Stomach smooth muscle (tissue), 2 donors: ENCODE measurements at regions not wholly inside any gene's neighbourhood (a gene's known extent, or its start where the extent isn't known, plus 50 kb on each side); places are given as distances from the start of the nearest gene placed in this dataset.

Experiments used
- H3K27ac ChIP-seq: one replicate; pipeline ENCODE4 v1.7.0; 2013; ENCODE audit warnings: mild to moderate bottlenecking, low read length, inconsistent platforms
- H3K27me3 ChIP-seq, 2 donors: one replicate each; pipeline ENCODE4 v1.7.0; 2013; ENCODE audit warnings: low read length in 2 of 2; ENCODE audit not compliant: insufficient read depth in 2 of 2, control insufficient read depth in 1 of 2
- H3K36me3 ChIP-seq, 2 donors: one replicate each; pipeline ENCODE4 v1.7.0; 2013; ENCODE audit warnings: low read length in 2 of 2; ENCODE audit not compliant: control insufficient read depth in 2 of 2, insufficient read depth in 2 of 2
- H3K4me1 ChIP-seq: one replicate; pipeline ENCODE4 v1.7.0; 2013; ENCODE audit warnings: low read length; ENCODE audit not compliant: control insufficient read depth, insufficient read depth
- H3K4me3 ChIP-seq, 2 donors: one replicate each; pipeline ENCODE4 v1.7.0; 2013; ENCODE audit warnings: low read length in 2 of 2
- H3K9ac ChIP-seq, 2 donors: one replicate each; pipeline ENCODE4 v1.7.0; 2013; ENCODE audit warnings: low read length in 2 of 2, mild to moderate bottlenecking in 1 of 2
- H3K9me3 ChIP-seq, 2 donors: one replicate each; pipeline ENCODE4 v1.7.0; 2013; ENCODE audit warnings: low read length in 2 of 2; ENCODE audit not compliant: control insufficient read depth in 2 of 2
- donor health status: healthy.
- donor health status: Pancreatic carcinoma.

DNA sequence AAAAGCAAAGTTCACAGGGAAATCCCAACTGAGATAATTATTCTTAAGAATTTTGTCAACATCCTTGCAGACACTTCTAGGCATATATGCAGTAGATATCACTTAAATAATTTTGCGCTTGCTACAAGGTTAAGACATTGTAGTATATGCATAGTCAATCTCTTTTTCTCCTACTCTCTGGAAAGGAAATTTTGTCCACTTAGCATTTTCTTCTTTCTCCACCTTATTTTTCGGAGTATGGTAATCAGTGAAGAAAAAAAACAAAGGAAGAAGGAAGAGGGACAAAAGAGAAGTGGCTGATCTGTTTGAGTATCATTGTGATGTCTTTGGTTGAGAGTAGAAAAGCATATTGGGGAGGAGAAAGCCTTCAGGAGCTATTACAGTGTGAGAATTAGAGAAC lies 104.6 kb downstream of the LACC1 start:
- Histone ChIP-seq H3K9ac (no peak overlapping the region), H3K4me3 (no peak overlapping the region), H3K27ac (no peak overlapping the region), H3K4me1 (peaks cover 3% of the 10 kb centered on the region), H3K36me3 (no peaks in the 10 kb centered on the region), H3K27me3 (no peaks in the 10 kb centered on the region), H3K9me3 (no peaks in the 10 kb centered on the region)

DNA sequence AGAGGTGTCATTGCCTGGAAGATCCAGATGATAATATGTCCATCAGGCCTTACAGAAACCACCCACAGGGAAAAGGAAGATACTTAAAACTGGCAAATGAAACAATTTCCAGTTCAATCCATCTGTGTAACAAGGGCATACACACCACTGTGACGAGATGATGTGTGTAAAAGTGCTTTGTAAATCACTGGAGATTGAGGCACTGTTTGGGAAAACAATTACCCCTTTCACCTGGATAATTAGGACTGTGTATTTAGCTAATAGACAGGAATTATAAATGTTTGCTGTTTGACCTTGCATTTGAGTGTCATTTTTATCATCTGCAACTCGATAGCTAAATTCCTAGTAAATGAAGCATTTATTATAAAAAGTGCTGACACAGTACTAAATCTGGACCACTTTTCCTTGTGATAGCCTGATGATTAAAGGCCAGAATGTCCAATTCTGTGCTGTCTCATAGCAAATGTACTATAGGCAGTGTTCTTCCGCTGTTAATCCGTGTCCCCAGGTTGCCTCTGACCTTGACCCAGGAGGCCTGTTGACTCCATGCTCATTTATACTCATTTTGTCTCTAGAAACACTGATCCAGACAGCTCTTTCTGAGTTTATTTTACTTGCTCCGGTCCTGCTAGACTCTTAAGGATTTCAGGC lies 105.8 kb downstream of the LACC1 start:
- H3K9ac ChIP-seq: no peak overlapping the region
- no peak overlapping the region for H3K4me3 ChIP-seq
- H3K27ac ChIP-seq: no peak overlapping the region
- no peaks in the 10 kb centered on the region for H3K36me3 ChIP-seq
- H3K4me1 ChIP-seq: peaks cover 3% of the 10 kb centered on the region
- H3K9me3 ChIP-seq: no peaks in the 10 kb centered on the region
- H3K27me3 ChIP-seq: no peaks in the 10 kb centered on the region

- H3K9ac ChIP-seq: no peak overlapping the region
- no peaks in the 10 kb centered on the region for H3K27me3 ChIP-seq
- no peak overlapping the region for H3K4me3 ChIP-seq
- H3K27ac ChIP-seq: no peak overlapping the region
- H3K4me1 ChIP-seq: peaks cover 3% of the 10 kb centered on the region
- H3K9me3 ChIP-seq: no peaks in the 10 kb centered on the region
- no peaks in the 10 kb centered on the region for H3K36me3 ChIP-seq
Observed at GRCh38 chr13:43986421-43986981, 106.8 kb downstream of the LACC1 start.

DNA sequence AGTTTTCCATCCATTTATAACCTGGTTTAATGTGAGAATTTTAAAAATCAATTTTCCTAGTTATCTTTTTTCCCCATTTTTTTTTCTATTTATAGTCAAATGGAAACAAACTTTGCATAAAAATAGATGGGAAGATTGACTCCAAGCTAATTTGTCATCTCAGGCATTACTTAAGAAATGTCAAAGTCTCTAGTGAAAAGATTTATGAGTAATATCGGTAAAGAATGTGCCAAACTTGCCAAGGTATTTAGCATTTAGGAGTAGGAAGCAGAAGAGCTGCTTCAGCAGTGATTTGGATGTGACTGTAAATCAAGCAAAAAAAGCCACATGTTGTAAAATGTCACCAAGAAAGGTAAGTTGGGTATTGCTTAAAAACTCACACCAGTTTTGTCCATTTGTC lies 108.6 kb downstream of the LACC1 start:
- no peak overlapping the region for H3K4me3 ChIP-seq
- no peak overlapping the region for H3K27ac ChIP-seq
- H3K4me1 ChIP-seq: peaks cover 3% of the 10 kb centered on the region
- no peaks in the 10 kb centered on the region for H3K36me3 ChIP-seq
- no peaks in the 10 kb centered on the region for H3K27me3 ChIP-seq
- no peaks in the 10 kb centered on the region for H3K9me3 ChIP-seq
- H3K9ac ChIP-seq: no peak overlapping the region

- H3K27ac ChIP-seq: no peak overlapping the region
- no peak overlapping the region for H3K4me3 ChIP-seq
- H3K36me3 ChIP-seq: no peaks in the 10 kb centered on the region
- no peaks in the 10 kb centered on the region for H3K27me3 ChIP-seq
- H3K9ac ChIP-seq: no peak overlapping the region
- peaks cover 2 to 3% of the 10 kb centered on the region in 2 donors for H3K9me3 ChIP-seq
- H3K4me1 ChIP-seq: peaks cover 3% of the 10 kb centered on the region
Observed at GRCh38 chr13:43990021-43990420, 110.3 kb downstream of the LACC1 start.

DNA sequence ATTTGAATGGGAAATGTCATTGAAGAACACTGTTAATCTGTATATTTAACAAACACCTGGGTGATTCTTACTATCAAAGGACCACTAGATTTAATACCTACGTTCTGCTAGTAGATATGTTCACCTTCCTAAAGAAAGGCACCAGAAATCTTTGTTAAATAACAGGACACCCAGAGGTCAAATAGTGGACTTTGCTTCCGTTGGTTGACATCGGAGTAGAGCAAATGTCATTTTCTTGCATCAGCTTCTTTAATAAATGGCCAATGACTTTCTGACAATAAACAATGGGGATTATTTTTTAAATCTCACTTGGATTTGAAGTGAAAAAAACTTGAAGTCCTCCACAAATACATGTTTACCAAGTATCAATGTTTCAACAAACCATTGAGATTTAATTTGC lies 111.1 kb downstream of the LACC1 start:
- H3K36me3 ChIP-seq: no peaks in the 10 kb centered on the region
- no peaks in the 10 kb centered on the region for H3K27me3 ChIP-seq
- no peak overlapping the region for H3K9ac ChIP-seq
- peaks cover 3% of the 10 kb centered on the region for H3K4me1 ChIP-seq
- H3K9me3 ChIP-seq: peaks cover 4 to 8% of the 10 kb centered on the region in 2 donors
- H3K27ac ChIP-seq: no peak overlapping the region
- H3K4me3 ChIP-seq: no peak overlapping the region

DNA sequence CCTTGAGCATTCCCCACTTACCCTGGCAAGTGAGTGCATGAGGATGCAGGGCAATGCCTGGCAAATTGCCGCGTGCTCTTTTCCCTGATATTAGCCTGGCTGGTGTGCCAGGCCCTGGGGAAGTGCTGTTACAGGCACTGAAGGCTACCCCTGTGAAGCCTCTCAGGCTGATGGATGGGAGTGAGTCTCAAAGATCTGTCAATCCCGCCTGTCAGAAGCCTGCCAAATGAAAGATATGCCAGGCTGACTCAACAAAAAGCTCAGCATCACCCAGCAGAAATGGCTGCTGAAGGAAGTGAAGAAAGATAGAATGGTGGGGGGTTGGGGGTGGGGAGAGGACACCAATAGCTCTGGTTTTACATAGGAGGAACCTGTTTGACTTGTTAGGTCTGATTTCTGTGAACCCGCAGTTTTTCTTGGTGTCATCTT lies 112.1 kb downstream of the LACC1 start:
- peaks cover 4 to 8% of the 10 kb centered on the region in 2 donors for H3K9me3 ChIP-seq
- no peaks in the 10 kb centered on the region for H3K27me3 ChIP-seq
- no peak overlapping the region for H3K27ac ChIP-seq
- no peaks in the 10 kb centered on the region for H3K36me3 ChIP-seq
- no peak overlapping the region for H3K9ac ChIP-seq
- H3K4me3 ChIP-seq: no peak overlapping the region
- H3K4me1 ChIP-seq: no peaks in the 10 kb centered on the region

DNA sequence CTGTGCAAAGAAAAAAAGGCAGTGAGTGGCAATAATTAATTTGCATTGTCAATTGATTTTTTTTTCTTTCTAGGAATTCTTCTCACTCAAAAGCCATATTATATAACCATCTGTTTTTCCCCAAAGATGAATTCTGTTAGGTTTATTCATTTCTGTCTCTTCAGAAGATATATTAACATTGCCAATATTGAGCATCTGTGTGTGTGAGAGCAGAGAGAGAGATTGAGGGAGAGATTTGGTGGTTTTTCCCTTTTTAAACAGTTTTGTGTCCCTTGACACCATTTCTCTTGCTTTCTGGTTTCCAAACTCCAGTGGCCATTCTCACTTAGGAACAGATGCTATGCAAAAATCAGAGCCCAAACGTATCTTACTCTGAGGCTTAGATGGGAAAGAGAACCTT lies 112.5 kb downstream of the LACC1 start:
- Histone ChIP-seq H3K4me3 (no peak overlapping the region), H3K9ac (no peak overlapping the region), H3K27ac (no peak overlapping the region), H3K9me3 (peaks cover 4 to 8% of the 10 kb centered on the region in 2 donors), H3K27me3 (no peaks in the 10 kb centered on the region), H3K36me3 (no peaks in the 10 kb centered on the region), H3K4me1 (no peaks in the 10 kb centered on the region)

DNA sequence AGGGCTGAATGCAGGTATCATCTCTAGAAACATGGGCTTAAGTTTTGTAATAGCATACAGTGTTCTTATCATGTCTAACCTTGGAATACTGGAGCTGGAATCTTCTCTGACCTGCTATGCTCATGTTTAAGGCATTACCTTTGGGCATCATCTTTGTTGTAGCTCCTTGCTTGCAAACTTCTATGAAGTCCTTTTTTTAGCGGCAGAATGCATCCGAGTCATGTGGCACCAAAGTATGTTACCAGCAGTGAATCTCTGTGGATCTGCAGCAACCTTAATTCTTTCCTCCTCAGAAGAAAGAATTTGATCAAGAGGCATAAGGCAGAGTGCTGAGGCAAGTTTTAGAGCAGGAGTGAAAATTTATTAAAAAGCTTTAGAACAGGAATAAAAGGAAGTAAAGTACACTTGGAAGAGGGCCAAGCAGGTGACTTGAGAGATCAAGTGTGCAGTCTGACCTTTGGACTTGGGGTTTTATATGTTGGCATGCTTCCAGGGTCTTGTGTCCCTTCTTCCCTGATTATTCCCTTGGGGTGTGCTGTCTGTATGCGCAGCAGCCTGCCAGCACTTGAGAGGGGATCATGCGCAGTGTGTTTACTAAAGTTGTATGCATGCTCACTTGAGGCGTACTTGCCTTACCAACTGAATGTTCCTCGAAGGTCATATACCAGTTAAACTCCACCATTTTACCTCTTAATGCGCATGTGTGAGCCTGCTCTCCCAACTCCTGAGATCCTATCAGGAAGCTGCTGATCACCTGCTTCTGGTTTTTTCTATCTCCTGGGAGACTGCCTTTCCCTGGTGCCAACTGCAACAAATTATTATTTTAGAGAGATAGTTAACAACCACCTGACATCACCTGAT lies 115.5 kb downstream of the LACC1 start:
- Histone ChIP-seq H3K4me1 (no peaks in the 10 kb centered on the region), H3K27ac (no peak overlapping the region), H3K9ac (no peak overlapping the region), H3K27me3 (no peaks in the 10 kb centered on the region), H3K4me3 (no peak overlapping the region), H3K9me3 (peaks cover 4 to 8% of the 10 kb centered on the region in 2 donors), H3K36me3 (no peaks in the 10 kb centered on the region)

DNA sequence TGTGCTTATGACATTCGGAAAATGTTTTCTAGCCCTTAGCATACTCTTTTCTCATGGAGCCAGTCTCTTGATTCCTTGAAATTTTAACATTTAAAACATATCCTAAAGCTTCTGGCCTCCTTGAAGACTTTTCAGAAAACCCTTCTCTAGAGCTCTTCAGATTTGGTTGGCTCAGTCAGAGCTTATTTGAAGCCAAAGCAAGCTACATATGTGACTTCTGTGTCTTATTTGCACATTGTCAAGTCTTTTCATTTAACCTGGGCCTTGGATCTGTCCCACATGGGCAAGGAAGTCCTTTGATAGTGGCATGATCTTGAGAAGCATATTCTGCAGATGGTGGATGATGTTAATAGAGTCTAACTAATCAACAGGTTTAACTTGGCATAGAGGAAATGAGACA lies 116.5 kb downstream of the LACC1 start:
- Histone ChIP-seq H3K9ac (no peak overlapping the region), H3K36me3 (no peaks in the 10 kb centered on the region), H3K27ac (no peak overlapping the region)

DNA sequence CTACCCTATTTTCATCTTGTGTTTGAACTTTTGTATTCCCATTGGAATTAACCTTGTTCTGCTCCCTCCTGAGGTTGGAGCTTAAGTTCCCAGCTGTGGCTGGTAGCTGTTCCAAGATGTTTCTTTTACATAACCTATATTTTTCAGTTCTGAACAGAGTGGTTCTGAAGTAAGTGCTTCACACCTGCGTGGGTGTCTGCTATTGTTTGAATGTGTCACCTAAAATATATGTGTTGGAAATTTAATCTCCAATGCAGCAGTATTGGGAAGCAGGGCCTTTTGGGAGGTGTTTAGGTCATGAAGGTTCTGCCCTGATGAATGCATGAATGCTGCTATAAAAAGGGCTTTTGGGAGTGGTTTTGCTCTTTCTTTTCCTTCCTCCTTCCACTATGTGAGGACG lies 123.8 kb downstream of the LACC1 start:
- Histone ChIP-seq H3K4me1 (no peaks in the 10 kb centered on the region), H3K27me3 (peaks cover 0 to 2% of the 10 kb centered on the region in 2 donors), H3K27ac (no peak overlapping the region), H3K36me3 (no peaks in the 10 kb centered on the region), H3K4me3 (no peak overlapping the region), H3K9me3 (peaks cover 0 to 3% of the 10 kb centered on the region in 2 donors), H3K9ac (no peak overlapping the region)

More for the DNA sequence above, 116.5 kb downstream of the LACC1 start:
- H3K4me1 ChIP-seq: no peaks in the 10 kb centered on the region
- H3K9me3 ChIP-seq: peaks cover 4 to 8% of the 10 kb centered on the region in 2 donors
- H3K27me3 ChIP-seq: no peaks in the 10 kb centered on the region
- no peak overlapping the region for H3K4me3 ChIP-seq
